A673 (cell line): ENCODE measurements at regions not wholly inside any gene's neighbourhood (a gene's known extent, or its start where the extent isn't known, plus 50 kb on each side); places are given as distances from the start of the nearest gene placed in this dataset.

Source experiments
- BruUV-seq: library from RNA; stranded (reverse); fragments of 400-500 nt; replicated peaks from 2 replicates; lab custom pipeline; 2021; lab: Mats Ljungman, UMichigan
- CTCF ChIA-PET: fragments of 300-600 bp; sonication (Branson Sonifier 250); formaldehyde crosslinking; loops from one replicate; lab custom pipeline; 2022; ENCODE audit warnings: antibody characterized with exemption; lab: Charles Lee
- POLR2A ChIA-PET: fragments of 300-600 bp; sonication (Branson Sonifier 250); formaldehyde crosslinking; loops from one replicate; lab custom pipeline; 2022; ENCODE audit warnings: antibody characterized with exemption; ENCODE audit not compliant: low non-redundant PET; lab: Charles Lee
- DNase-seq: peaks from one replicate; pipeline ENCODE4 v3.0.0-alpha.2; 2015; ENCODE audit warnings: low spot score
- H3K27ac ChIP-seq: fragments of 200-600 bp; sonication (generic); 2 replicates; pipeline ENCODE4 v1.5.1; 2016; ENCODE audit warnings: mixed run types, low read depth, mild to moderate bottlenecking, mixed read lengths, antibody characterized with exemption, low read length; ENCODE audit not compliant: poor library complexity, severe bottlenecking
- H3K27me3 ChIP-seq: fragments of 200-600 bp; sonication (generic); replicated peaks from 2 replicates; pipeline ENCODE4 v1.6.1; 2017; ENCODE audit warnings: mixed run types, low read depth, mild to moderate bottlenecking, mixed read lengths, antibody characterized with exemption, low read length; ENCODE audit not compliant: insufficient read depth, poor library complexity
- H3K36me3 ChIP-seq: fragments of 200-600 bp; sonication (generic); 2 replicates; pipeline ENCODE4 v1.6.1; 2016; ENCODE audit warnings: mixed run types, mild to moderate bottlenecking, mixed read lengths, antibody characterized with exemption, low read length; ENCODE audit not compliant: insufficient read depth, poor library complexity, severe bottlenecking
- H3K4me1 ChIP-seq: fragments of 200-600 bp; sonication (generic); 2 replicates; pipeline ENCODE4 v1.6.1; 2017; ENCODE audit warnings: mixed run types, mild to moderate bottlenecking, mixed read lengths, antibody characterized with exemption, low read length; ENCODE audit not compliant: insufficient read depth, poor library complexity, severe bottlenecking
- H3K4me3 ChIP-seq: fragments of 200-600 bp; sonication (generic); 2 replicates; pipeline ENCODE4 v1.5.1; 2016; ENCODE audit warnings: low read depth, mixed run types, mild to moderate bottlenecking, mixed read lengths, low read length; ENCODE audit not compliant: poor library complexity, severe bottlenecking
- H3K9me3 ChIP-seq: fragments of 200-600 bp; sonication (generic); 2 replicates; pipeline ENCODE4 v1.6.1; 2016; ENCODE audit warnings: mixed run types, low read depth, mild to moderate bottlenecking, mixed read lengths, antibody characterized with exemption, low read length; ENCODE audit not compliant: poor library complexity, severe bottlenecking
- CTCF ChIP-seq: fragments of 300-800, 200-600 bp; sonication (generic); conservative IDR thresholded peaks from 2 replicates; pipeline ENCODE4 v1.5.1; 2017; ENCODE audit warnings: low read depth, mild to moderate bottlenecking, antibody characterized with exemption, low read length, moderate library complexity, mixed read lengths
- EZH2 ChIP-seq: fragments of 200-600 bp; sonication (generic); IDR thresholded peaks from 2 replicates; pipeline ENCODE4 v1.6.1; 2017; ENCODE audit warnings: borderline replicate concordance, low read depth, mild to moderate bottlenecking, mixed read lengths, antibody characterized with exemption, low read length; ENCODE audit not compliant: poor library complexity, severe bottlenecking
- intact Hi-C: fragments of 100-400 bp; cut with micrococcal nuclease; formaldehyde crosslinking; loops from one replicate; pipeline ENCODE4 v1.10.0; 2022; ENCODE audit not compliant: unreplicated experiment

GRCh38 chr4:10179957-10180602, 63.5 kb upstream of the WDR1 start:
- no peak for TF ChIP-seq EZH2
- no peak for TF ChIP-seq CTCF
- ChIA-PET POLR2A (no interaction called here), CTCF (no interaction called here)
- no peak overlapping the region for H3K27ac ChIP-seq
- no peaks in the 10 kb centered on the region for H3K36me3 ChIP-seq
- H3K9me3 ChIP-seq = no peaks in the 10 kb centered on the region
- intact Hi-C loops = no loop called here
- no TSS peak for BruUV-seq
- H3K4me3 ChIP-seq = no peak overlapping the region
- DNase-seq = no peak
- H3K4me1 ChIP-seq = no peaks in the 10 kb centered on the region
- no peaks in the 10 kb centered on the region for H3K27me3 ChIP-seq

GRCh38 chr4:10178763-10179162, 62.2 kb upstream of the WDR1 start:
- Histone ChIP-seq H3K4me1 (no peaks in the 10 kb centered on the region), H3K4me3 (no peak overlapping the region), H3K27ac (no peak overlapping the region), H3K9me3 (no peaks in the 10 kb centered on the region), H3K36me3 (no peaks in the 10 kb centered on the region), H3K27me3 (no peaks in the 10 kb centered on the region)
- BruUV-seq = no TSS peak
- ChIA-PET POLR2A (no interaction called here), CTCF (no interaction called here)
- DNase-seq = no peak
- intact Hi-C loops = no loop called here
- TF ChIP-seq CTCF (no peak), EZH2 (no peak)

DNA sequence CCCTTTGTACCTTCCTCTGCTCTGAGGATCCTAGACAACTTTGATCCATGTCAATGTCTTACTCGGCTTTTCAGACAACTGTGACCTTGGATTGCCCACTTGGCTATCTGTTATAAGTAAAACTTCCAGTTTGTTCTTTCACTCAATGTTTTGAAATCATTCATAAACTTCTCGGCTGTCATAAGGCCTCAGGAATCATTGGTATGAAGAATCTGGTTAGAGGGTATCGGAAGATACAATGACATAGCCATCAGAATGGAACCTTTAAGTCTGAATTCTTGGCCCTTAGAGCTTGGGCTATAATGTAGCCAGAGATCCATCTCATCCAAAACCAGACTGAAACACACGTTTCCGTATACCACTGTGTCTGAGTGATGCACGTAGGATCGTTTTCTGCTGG, 59.0 kb upstream of the WDR1 start:
- Histone ChIP-seq H3K36me3 (no peaks in the 10 kb centered on the region), H3K4me1 (no peaks in the 10 kb centered on the region), H3K9me3 (no peaks in the 10 kb centered on the region), H3K4me3 (no peak overlapping the region), H3K27me3 (peaks cover 11% of the 10 kb centered on the region), H3K27ac (no peak overlapping the region)
- no peak for DNase-seq
- intact Hi-C loops = no loop called here
- no TSS peak for BruUV-seq
- ChIA-PET POLR2A (no interaction called here), CTCF (no interaction called here)
- TF ChIP-seq CTCF (no peak), EZH2 (no peak)
